HG03469 (cell line): ENCODE measurements at regions not wholly inside any gene's neighbourhood (a gene's known extent, or its start where the extent isn't known, plus 50 kb on each side); places are given as distances from the start of the nearest gene placed in this dataset.
"Not testable (repeated sequence)": the region's sequence is repeated elsewhere in the genome, so short reads cannot be mapped to it uniquely, and the experiment has no call there.

ENCODE experiments used
- ATAC-seq: cut with Tn5 transposase; IDR thresholded peaks from one replicate; pipeline ENCODE4 v1.9.1; 2021; ENCODE audit warnings: mild to moderate bottlenecking, moderate library complexity, moderate number of reproducible peaks; ENCODE audit not compliant: unreplicated experiment

- no peak for ATAC-seq
These were observed 985.9 kb downstream of the DIPK2A start for GRCh38 chr3:144957398-144958101.

DNA sequence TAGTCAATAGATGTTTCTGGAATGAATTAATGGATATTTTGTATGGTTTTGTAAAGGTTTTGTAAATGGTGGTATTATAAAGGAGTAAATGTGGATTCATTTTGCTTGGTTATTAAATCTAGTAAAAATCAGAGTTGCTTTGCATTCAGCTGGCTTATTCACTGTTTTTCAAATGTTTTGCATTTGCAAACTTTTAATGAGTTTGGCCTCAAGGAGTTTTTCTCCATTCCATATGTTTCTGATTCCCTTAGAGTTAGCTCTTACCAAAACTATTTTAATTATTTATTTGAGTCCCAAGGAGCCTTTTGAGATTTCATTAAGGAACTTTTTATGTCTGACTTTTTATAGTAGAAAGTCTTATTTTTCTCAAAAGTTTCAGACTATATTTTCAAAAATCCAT, 992.2 kb downstream of the DIPK2A start:
- no peak for ATAC-seq

DNA sequence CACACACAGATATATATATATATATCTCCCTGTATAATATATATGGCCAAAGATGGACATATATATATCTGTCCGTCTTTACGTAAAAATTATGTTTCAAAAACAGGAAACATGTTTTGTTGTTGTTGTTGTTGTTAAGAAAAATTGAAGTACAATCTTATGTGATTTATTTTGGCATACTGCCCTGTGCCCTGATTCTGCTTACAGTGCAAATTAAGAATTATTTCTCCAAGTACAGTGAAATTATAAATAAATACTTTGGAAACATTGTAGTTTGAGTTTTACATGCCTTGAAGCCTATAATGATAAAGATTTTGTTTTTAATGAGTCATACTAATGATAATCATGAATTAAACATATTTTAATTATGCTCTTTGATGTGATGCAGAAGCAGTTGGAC, 994.9 kb downstream of the DIPK2A start:
- ATAC-seq, result no peak

DNA sequence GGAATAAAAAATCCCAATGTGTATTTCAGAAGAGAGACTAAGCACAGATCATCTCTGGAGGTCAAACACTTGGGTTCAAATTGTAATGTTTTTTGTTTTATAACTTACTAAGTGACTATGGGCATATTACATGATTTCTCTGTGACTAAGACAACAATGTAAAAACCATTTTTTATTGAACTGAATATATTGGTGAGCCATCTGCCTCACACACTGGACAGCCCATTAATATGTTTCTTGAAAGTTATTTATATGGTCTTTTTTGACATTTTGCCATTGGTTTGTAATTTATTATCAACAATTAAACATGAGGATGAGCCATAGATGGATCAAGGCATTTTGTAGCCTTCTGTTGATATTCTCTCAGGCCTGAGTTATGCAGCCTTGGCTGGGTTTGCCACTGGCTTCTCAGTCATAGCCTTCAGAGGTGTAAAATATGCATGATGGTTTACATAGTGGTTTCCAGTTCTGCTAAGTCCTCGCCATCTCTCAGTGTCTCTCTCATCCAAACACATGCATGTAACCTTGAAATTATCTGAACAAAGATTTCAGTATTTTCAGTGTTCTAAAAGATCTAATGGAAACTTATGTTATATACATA, 997.2 kb downstream of the DIPK2A start:
- no peak for ATAC-seq

DNA sequence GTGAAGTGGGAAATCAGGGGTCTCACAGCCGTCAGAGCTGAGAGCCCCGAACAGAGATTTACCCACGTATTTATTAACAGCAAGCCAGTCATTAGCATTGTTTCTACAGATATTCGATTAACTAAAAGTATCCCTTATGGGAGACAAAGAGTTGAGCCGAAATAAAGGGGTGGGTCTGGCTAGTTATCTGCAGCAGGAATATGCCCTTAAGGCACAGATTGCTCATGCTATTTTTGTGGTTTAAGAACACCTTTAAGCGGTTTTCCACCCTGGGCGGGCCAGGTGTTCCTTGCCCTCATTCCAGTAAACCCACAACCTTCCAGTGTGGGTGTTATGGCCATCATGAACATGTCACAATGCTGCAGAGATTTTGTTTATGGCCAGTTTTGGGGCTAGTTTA, 1012.9 kb downstream of the DIPK2A start:
- not testable (repeated sequence) for ATAC-seq

DNA sequence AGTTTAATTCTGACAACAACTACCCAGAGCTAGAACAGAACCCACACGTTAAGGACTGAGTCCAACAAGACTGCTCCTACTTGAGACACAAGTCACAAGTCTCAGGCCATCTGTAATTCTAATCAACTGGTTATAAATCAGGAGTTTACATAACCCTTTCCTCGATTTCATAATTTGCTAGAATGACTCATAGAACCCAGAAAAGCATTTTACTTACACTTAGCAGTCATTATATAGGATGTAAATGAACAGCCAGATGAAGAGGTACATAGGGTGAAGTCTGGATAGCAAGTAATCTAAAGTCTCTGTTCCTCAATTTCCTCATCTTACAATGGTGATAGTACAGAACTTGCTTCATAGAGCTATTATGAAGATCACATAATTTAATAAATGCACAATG, 1018.2 kb downstream of the DIPK2A start:
- ATAC-seq, result no peak

DNA sequence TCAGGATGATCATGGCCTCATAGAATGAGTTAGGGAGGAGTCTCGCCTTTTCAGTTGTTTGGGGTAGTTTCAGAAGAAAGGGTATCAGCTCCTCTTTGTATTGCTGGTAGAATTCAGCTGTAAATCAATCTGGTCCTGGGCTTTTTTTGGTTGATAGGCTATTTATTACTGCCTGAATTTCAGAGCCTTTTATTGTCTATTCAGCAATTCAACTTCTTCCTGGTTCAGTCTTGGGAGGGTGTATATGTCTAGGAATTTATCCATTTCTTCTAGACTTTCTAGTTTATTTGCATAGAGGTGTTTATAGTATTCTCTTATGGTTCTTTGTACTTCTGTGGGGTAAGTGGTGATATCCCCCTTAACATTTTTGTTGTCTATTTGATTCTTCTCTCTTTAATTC, 1024.2 kb downstream of the DIPK2A start:
- ATAC-seq, result no peak

DNA sequence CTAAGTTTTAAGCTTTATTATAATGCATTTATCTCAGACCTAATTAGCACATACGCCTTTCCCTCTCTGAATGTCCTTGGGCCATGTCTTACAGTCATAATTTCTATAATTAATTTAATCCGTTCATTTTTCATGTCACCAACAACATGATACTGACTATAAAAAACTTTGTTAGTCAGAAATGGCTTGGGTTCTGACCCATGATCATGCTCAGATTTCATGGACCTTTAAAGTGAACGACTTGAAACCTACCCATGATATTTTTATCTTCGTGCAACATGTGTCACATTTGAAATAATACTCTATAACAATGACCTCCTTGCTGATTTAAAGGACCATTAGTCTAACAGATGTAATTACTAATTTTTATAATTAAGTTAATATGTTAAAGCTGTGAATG, 1033.8 kb downstream of the DIPK2A start:
- ATAC-seq, result no peak

- no peak for ATAC-seq
These were observed 1034.6 kb downstream of the DIPK2A start for GRCh38 chr3:145006271-145006670.

- ATAC-seq, result no peak
These were observed 1042.3 kb downstream of the DIPK2A start for GRCh38 chr3:145013931-145014330.

DNA sequence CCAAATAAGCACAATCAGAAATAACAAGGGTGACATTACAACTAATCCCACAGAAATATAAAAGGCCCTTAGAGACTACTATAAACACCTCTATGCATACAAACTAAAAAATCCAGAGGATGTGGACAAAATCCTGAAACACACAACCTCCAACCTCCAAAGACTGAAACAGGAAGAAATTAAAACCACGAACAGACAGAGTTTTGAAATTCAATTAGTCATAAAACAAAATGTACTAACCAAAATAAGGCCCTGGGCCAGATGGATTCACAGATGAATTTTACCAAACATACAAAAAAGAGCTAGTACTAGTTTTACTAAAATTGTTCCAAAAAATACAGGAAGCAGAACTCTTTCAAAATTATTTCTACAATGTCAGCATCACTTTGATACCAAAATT, 1043.6 kb downstream of the DIPK2A start:
- ATAC-seq, result no peak

- no peak for ATAC-seq
These were observed 1046.3 kb downstream of the DIPK2A start for GRCh38 chr3:145017959-145018358.

DNA sequence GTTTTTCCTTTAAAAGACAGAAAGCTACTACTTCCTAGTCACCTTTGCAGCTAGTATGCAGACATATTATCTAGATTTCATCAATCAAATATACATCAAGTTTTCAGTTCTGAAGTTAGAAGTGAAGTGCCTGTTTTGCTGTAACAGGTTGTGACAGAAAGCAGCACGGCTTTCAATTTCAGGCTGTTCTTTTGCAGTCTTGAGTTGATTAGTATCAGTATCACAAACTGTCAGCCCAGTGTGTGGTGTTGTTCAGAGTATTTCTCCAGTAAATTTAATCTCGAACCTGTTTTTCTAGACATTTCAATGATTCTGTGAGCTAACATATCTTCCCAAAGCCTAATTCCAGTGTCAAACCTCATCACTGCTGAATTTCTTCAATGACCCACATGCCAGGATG, 1050.8 kb downstream of the DIPK2A start:
- ATAC-seq, result no peak

DNA sequence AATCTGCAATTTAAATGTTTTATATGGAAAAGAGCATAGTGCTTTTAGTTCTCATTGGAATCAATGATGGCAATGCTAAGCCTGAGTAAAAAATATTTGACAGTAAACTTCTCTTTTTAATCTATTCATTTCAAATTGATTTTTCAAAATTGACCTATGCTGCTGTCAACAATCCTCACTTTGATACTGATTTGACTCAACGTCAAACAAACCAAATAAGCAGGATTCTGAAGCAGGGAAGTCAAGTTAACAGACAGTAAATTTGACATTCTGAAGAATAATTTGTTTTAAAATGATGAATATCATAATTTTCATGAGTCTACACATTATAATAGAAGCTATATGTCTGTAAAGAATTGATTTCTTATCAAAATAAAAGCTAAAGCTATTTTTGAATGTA, 1053.1 kb downstream of the DIPK2A start:
- no peak for ATAC-seq

- not testable (repeated sequence) for ATAC-seq
These were observed 1055.6 kb downstream of the DIPK2A start for GRCh38 chr3:145027186-145027585.

GRCh38 chr3:145032791-145033190, 1061.2 kb downstream of the DIPK2A start:
- no peak for ATAC-seq

DNA sequence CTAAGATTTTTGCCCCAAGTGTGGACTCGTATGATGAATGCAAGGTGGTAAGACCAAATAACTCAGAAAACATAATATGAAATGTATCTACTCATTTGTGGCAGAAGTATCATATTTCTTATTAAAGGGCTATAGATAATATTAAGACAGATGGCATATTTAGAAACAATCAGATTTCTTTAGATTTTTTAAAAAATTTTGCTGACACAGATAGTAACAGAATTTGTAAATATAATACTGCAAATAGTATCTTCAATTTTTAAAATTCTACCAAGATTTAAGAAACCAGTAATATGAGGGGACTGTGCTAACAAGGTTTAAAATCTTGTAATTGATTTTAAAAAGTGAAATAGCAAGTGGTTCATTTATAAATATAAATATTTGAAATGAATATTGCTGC, 1064.1 kb downstream of the DIPK2A start:
- ATAC-seq, result no peak

GRCh38 chr3:145054055-145054454, 1082.4 kb downstream of the DIPK2A start:
- not testable (repeated sequence) for ATAC-seq

DNA sequence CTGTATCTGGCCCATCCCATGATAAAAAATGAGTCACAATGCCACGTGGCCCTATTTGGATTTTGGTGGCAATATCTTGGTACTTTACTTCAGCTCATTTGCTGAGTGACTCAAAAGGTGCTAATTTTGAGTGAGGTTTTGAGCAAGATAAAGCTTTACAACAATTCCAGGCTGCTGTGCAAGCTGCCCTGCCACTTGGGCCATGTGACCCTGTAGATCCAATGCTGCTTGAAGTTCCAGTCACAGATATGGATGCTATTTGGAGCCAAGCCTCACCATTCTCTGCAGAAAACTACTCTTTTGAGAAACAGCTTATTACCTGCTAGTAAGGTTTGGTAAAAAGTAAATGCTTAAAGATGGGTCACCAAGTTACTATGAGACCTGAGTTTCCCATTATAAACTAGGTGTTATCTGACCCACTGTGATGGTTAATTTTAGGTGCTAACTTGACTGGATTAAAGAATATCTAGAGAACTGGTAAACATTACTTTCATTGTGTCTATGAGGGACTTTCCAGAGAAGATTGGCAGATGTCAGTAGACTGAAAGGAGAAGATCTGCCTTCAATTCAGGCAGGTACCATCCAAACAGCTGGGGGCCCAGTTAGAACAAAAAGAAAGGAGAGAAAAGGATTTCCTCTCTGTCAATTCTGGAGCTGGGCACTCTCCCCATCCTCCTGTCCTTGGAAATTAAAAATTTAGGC, 1083.9 kb downstream of the DIPK2A start:
- no peak for ATAC-seq

DNA sequence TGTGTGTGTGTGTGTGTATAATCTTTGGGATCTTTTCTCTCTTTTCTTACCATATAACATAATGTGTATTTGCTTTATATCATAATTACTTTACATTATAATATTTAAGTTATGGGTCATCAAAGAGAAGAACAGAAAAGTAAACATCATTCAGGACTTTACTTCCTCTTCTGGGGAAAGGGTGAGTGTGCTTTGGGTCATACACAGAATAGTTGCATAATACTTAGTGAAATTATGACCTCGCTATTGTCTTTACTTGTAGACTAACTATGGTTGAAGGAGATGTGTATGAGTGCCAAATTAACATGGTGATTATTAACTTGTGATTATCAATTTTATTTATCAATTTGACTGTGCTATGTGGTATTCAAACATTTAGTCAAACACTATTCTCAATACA, 1086.9 kb downstream of the DIPK2A start:
- no peak for ATAC-seq

GRCh38 chr3:145063616-145064015, 1092.0 kb downstream of the DIPK2A start:
- no peak for ATAC-seq

DNA sequence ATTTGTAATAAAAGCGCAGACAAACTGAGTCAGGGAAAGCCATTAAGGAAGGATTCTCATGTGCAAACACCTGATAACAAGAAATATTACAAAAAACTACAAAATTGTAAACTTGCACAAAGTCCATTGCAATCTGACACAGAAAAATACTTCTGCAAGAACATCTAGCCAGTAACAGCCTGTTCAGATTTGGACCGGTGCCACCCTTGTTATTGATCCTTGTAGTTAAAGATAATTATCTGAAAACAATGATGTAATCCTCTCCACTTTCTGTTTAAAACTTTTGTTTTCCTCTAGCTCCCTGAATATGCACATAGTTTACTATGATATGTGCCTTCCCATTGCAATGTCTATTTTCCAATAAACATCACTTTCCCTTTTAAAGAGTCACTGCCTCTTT, 1090.2 kb downstream of the PLOD2 start:
- no peak for ATAC-seq
